Thymus (tissue), 11 donors: ENCODE measurements at regions not wholly inside any gene's neighbourhood (a gene's known extent, or its start where the extent isn't known, plus 50 kb on each side); places are given as distances from the start of the nearest gene placed in this dataset.

Experiments
- DNase-seq, 9 donors: peaks; one replicate each; pipeline ENCODE4 v3.0.0-alpha.2; 2013; ENCODE audit warnings: low spot score in 9 of 9, low read depth in 6 of 9, missing footprints in 1 of 9
- H3K27ac ChIP-seq, 2 donors: one replicate each; pipeline ENCODE4 v1.5.1; 2013; ENCODE audit warnings: control low read depth in 1 of 2, low read depth in 1 of 2, low read length in 1 of 2, mild to moderate bottlenecking in 1 of 2, moderate library complexity in 1 of 2
- H3K27me3 ChIP-seq, 2 donors: one replicate each; pipeline ENCODE4 v1.5.1; 2013; ENCODE audit warnings: low read length in 1 of 2; ENCODE audit not compliant: control insufficient read depth in 2 of 2, insufficient read depth in 1 of 2
- H3K36me3 ChIP-seq, 2 donors: one replicate each; pipeline ENCODE4 v1.5.1; 2013; ENCODE audit warnings: low read length in 1 of 2, mild to moderate bottlenecking in 1 of 2, moderate library complexity in 1 of 2; ENCODE audit not compliant: control insufficient read depth in 2 of 2, insufficient read depth in 2 of 2
- H3K4me1 ChIP-seq, 2 donors: one replicate each; pipeline ENCODE4 v1.5.1; 2013; ENCODE audit warnings: low read length in 2 of 2; ENCODE audit not compliant: control insufficient read depth in 2 of 2, insufficient read depth in 2 of 2
- H3K4me3 ChIP-seq, 2 donors: one replicate each; pipeline ENCODE4 v1.5.1; 2013; ENCODE audit warnings: low read length in 2 of 2, control low read depth in 1 of 2, mild to moderate bottlenecking in 1 of 2
- H3K9me3 ChIP-seq, 2 donors: one replicate each; pipeline ENCODE4 v1.5.1; 2013; ENCODE audit warnings: low read length in 1 of 2, mild to moderate bottlenecking in 1 of 2; ENCODE audit not compliant: control insufficient read depth in 2 of 2, insufficient read depth in 1 of 2
- WGBS: extraction: QIAGEN DNeasy Blood & Tissue Kit; methylation state at CpG from one replicate; pipeline ENCODE4 v1.1.7; 2013; 5-methylcytosine and 5-hydroxymethylcytosine counted together
- donor health status: healthy.

- no peaks in the 10 kb centered on the region for H3K4me1 ChIP-seq
- no peaks in the 10 kb centered on the region for H3K36me3 ChIP-seq
- H3K27me3 ChIP-seq: no peaks in the 10 kb centered on the region
- H3K27ac ChIP-seq: no peak overlapping the region
- no peaks in the 10 kb centered on the region for H3K9me3 ChIP-seq
- no peak overlapping the region for H3K4me3 ChIP-seq
- no peak for DNase-seq
- WGBS: 64% methylated on average over 1 of the region's 1 CpG
Measured at GRCh38 chr7:12120632-12121031, 90.5 kb upstream of the TMEM106B start.

GRCh38 chr7:12123172-12123571 lies 87.9 kb upstream of the TMEM106B start:
- WGBS: 86% methylated on average over 1 of the region's 1 CpG
- no peak for DNase-seq
- H3K27me3 ChIP-seq: no peaks in the 10 kb centered on the region
- H3K4me3 ChIP-seq: no peak overlapping the region
- no peaks in the 10 kb centered on the region for H3K4me1 ChIP-seq
- H3K36me3 ChIP-seq: no peaks in the 10 kb centered on the region
- H3K27ac ChIP-seq: no peak overlapping the region
- H3K9me3 ChIP-seq: no peaks in the 10 kb centered on the region

GRCh38 chr7:12124028-12124427 lies 87.1 kb upstream of the TMEM106B start:
- Histone ChIP-seq H3K4me1 (no peaks in the 10 kb centered on the region), H3K9me3 (no peaks in the 10 kb centered on the region), H3K4me3 (no peak overlapping the region), H3K36me3 (no peaks in the 10 kb centered on the region), H3K27ac (no peak overlapping the region), H3K27me3 (no peaks in the 10 kb centered on the region)
- 77% methylated on average over 6 of the region's 6 CpGs for WGBS
- DNase-seq: no peak

GRCh38 chr7:12127455-12127854 lies 83.6 kb upstream of the TMEM106B start:
- Histone ChIP-seq H3K27me3 (no peaks in the 10 kb centered on the region), H3K36me3 (no peaks in the 10 kb centered on the region), H3K27ac (no peak overlapping the region), H3K9me3 (no peaks in the 10 kb centered on the region), H3K4me1 (no peaks in the 10 kb centered on the region), H3K4me3 (no peak overlapping the region)
- DNase-seq: no peak

- DNase-seq: no peak
- Histone ChIP-seq H3K36me3 (no peaks in the 10 kb centered on the region), H3K4me1 (no peaks in the 10 kb centered on the region), H3K27ac (no peak overlapping the region), H3K27me3 (no peaks in the 10 kb centered on the region), H3K9me3 (no peaks in the 10 kb centered on the region), H3K4me3 (no peak overlapping the region)
Measured at GRCh38 chr7:12130609-12131008, 80.5 kb upstream of the TMEM106B start.

GRCh38 chr7:12131122-12131521 lies 80.0 kb upstream of the TMEM106B start:
- Histone ChIP-seq H3K36me3 (no peaks in the 10 kb centered on the region), H3K27me3 (no peaks in the 10 kb centered on the region)

DNA sequence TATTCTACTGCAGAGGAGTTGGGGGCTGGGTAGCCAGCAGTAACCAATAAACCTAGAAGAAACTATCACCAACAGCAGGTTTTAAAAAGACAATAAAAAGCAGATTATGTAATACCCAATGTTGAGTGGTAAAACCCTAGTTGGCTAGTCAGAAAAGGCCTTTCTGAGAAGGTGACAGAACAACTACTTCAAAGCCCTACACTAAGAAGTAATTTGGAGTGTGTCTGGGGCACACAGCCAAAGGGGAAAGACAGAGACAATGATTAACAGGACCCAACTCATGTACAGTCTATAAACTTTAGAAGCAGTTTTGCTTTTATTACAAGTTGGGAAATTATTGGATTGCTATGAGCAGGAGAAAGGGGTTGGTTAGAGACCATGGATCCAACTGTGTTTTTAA lies 77.2 kb upstream of the TMEM106B start:
- Histone ChIP-seq H3K36me3 (no peaks in the 10 kb centered on the region), H3K27me3 (no peaks in the 10 kb centered on the region), H3K27ac (no peak overlapping the region), H3K4me3 (no peak overlapping the region), H3K9me3 (no peaks in the 10 kb centered on the region), H3K4me1 (no peaks in the 10 kb centered on the region)
- no peak for DNase-seq

More at GRCh38 chr7:12131122-12131521, 80.0 kb upstream of the TMEM106B start:
- Histone ChIP-seq H3K4me3 (no peak overlapping the region), H3K27ac (no peak overlapping the region), H3K9me3 (no peaks in the 10 kb centered on the region), H3K4me1 (no peaks in the 10 kb centered on the region)
- no peak for DNase-seq

GRCh38 chr7:12136523-12136922 lies 74.6 kb upstream of the TMEM106B start:
- Histone ChIP-seq H3K27ac (no peak overlapping the region), H3K27me3 (no peaks in the 10 kb centered on the region), H3K4me3 (no peak overlapping the region), H3K36me3 (no peaks in the 10 kb centered on the region), H3K9me3 (no peaks in the 10 kb centered on the region), H3K4me1 (no peaks in the 10 kb centered on the region)
- DNase-seq: no peak

- Histone ChIP-seq H3K27me3 (no peaks in the 10 kb centered on the region), H3K4me3 (no peak overlapping the region), H3K27ac (no peak overlapping the region), H3K4me1 (no peaks in the 10 kb centered on the region), H3K36me3 (no peaks in the 10 kb centered on the region), H3K9me3 (no peaks in the 10 kb centered on the region)
- 0% methylated on average over 1 of the region's 1 CpG for WGBS
- no peak for DNase-seq
Measured at GRCh38 chr7:12137283-12137682, 73.8 kb upstream of the TMEM106B start.

DNA sequence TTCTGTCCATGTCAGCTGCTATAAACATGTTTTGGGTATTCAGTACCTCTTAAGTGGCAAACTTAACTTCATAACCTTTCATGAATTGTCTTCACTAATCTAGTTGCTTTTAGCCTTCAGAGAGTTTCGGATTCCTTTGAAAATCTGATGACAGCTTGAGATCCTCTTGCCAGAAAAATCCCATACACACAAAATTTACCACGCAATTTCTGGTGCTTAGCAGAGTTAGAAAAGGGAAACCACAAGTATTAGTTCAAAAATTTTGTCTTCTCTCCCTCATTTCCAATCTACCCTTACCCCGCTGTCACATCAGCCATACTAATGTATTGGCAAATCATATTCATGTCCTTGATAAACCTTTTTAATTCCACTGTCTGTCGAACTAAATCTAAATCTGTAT lies 72.7 kb upstream of the TMEM106B start:
- Histone ChIP-seq H3K4me1 (no peaks in the 10 kb centered on the region), H3K27me3 (no peaks in the 10 kb centered on the region), H3K9me3 (no peaks in the 10 kb centered on the region), H3K4me3 (no peak overlapping the region), H3K27ac (no peak overlapping the region), H3K36me3 (no peaks in the 10 kb centered on the region)
- 86% methylated on average over 4 of the region's 4 CpGs for WGBS
- DNase-seq: no peak
